Spleen (tissue), 11 donors: ENCODE measurements at regions not wholly inside any gene's neighbourhood (a gene's known extent, or its start where the extent isn't known, plus 50 kb on each side); places are given as distances from the start of the nearest gene placed in this dataset.

ENCODE experiments used
- DNase-seq: peaks from one replicate; pipeline ENCODE4 v3.0.0-alpha.2; 2020
- H3K27ac ChIP-seq, 8 donors: fragments of 200-600 bp; sonication (generic) in 7 of 8; 1 replicate in 4 of 8; 2 replicates in 4 of 8; pipeline versions ENCODE4 v1.5.0 to v1.8.0; 2016 to 2021; ENCODE audit warnings: inconsistent platforms in 4 of 8, mild to moderate bottlenecking in 4 of 8, moderate library complexity in 1 of 8
- H3K27me3 ChIP-seq, 7 donors: fragments of 200-600 bp; sonication (generic) in 6 of 7; replicated peaks in 1 of 7; 1 replicate in 4 of 7; 2 replicates in 3 of 7; pipeline versions ENCODE4 v1.5.0 to v1.8.0; 2016 to 2021; ENCODE audit warnings: inconsistent platforms in 3 of 7, mild to moderate bottlenecking in 1 of 7
- H3K36me3 ChIP-seq, 6 donors: fragments of 200-600 bp; sonication (generic) in 5 of 6; 1 replicate in 4 of 6; 2 replicates in 2 of 6; pipeline versions ENCODE4 v1.5.0 to v1.8.0; 2016 to 2021; ENCODE audit warnings: inconsistent platforms in 2 of 6
- H3K4me1 ChIP-seq, 6 donors: fragments of 200-600 bp; sonication (generic) in 5 of 6; 1 replicate in 3 of 6; 2 replicates in 3 of 6; pipeline versions ENCODE4 v1.5.0 to v1.8.0; 2016 to 2021; ENCODE audit warnings: inconsistent platforms in 3 of 6
- H3K4me3 ChIP-seq, 8 donors: fragments of 200-600 bp; sonication (generic) in 7 of 8; 1 replicate in 4 of 8; 2 replicates in 4 of 8; pipeline versions ENCODE4 v1.5.0 to v1.8.0; 2016 to 2021; ENCODE audit warnings: inconsistent platforms in 4 of 8, mild to moderate bottlenecking in 4 of 8, moderate library complexity in 2 of 8
- H3K9me3 ChIP-seq, 8 donors: fragments of 200-600 bp; sonication (generic) in 7 of 8; 1 replicate in 4 of 8; 2 replicates in 4 of 8; pipeline versions ENCODE4 v1.5.0 to v1.8.0; 2016 to 2021; ENCODE audit warnings: inconsistent platforms in 4 of 8
- CTCF ChIP-seq, 11 experiments: fragments of 200-600 bp in 7 of 11; fragments of 450-650 bp in 4 of 11; sonication (generic) in 4 of 11; IDR thresholded peaks in 8 of 11; conservative IDR thresholded peaks in 3 of 11; 1 replicate in 7 of 11; 2 replicates in 4 of 11; pipeline versions ENCODE4 v1.4.0 to v1.8.0; 2016 to 2021; ENCODE audit warnings: antibody characterized with exemption in 11 of 11, inconsistent platforms in 4 of 11, mild to moderate bottlenecking in 1 of 11
- POLR2A ChIP-seq, 3 donors: fragments of 450-650 bp; IDR thresholded peaks; one replicate each; pipeline ENCODE4 v1.5.1; 2017; ENCODE audit warnings: antibody characterized with exemption in 3 of 3, mild to moderate bottlenecking in 1 of 3
- POLR2AphosphoS5 ChIP-seq, 3 donors: sonication (generic); formaldehyde crosslinking; IDR thresholded peaks; one replicate each; pipeline ENCODE4 v1.5.1; 2017; ENCODE audit warnings: antibody characterized with exemption in 3 of 3
- WGBS, 5 donors: extraction: QIAGEN DNeasy Blood & Tissue Kit in 3 of 5; methylation state at CpG; one replicate each; pipeline versions ENCODE4 v1.1.5 to v1.1.7; 2013 to 2018; 5-methylcytosine and 5-hydroxymethylcytosine counted together
- intact Hi-C: fragments of 100-400 bp; cut with DNase I; formaldehyde crosslinking; loops from one replicate; pipeline ENCODE4 v1.15.0; 2023; ENCODE audit warnings: low total_unique reads
- donor health status: healthy with polysubstance abuse.
- donor health status: DM: no; HTN: no; CAD: no; lungs with moderate emphysema.
- donor health status: DM: no; HTN: no; CAD: no.
- donor health status: Bipolar disorder and iron deficiency.
- donor health status: healthy.
- donor health status: DM: no; HTN: no; CAD: no.
- donor health status: DM: yes; HTN: yes; CAD: no.

GRCh38 chr4:32748498-32748897, 2028.3 kb downstream of the PCDH7 start:
- Histone ChIP-seq H3K9me3 (peaks cover 0 to 4% (median 0%) of the 10 kb centered on the region in 8 donors), H3K27me3 (no peaks in the 10 kb centered on the region), H3K36me3 (no peaks in the 10 kb centered on the region), H3K4me3 (no peak overlapping the region), H3K27ac (no peak overlapping the region), H3K4me1 (no peaks in the 10 kb centered on the region)
- intact Hi-C loops: no loop called here
- DNase-seq: no peak
- WGBS, 5 donors: 79 to 89% (median 85%) methylated on average over 9 of the region's 9 CpGs
- no peak for TF ChIP-seq POLR2A (IDR thresholded peaks at IDR 0.05)
- TF ChIP-seq POLR2AphosphoS5 (IDR thresholded peaks at IDR 0.05): no peak
- TF ChIP-seq CTCF (IDR thresholded peaks at IDR 0.05 in 8 of 11, conservative IDR thresholded peaks at IDR 0.05 in 3 of 11): no peak

- Histone ChIP-seq H3K36me3 (no peaks in the 10 kb centered on the region), H3K9me3 (peaks cover 0 to 18% (median 3%) of the 10 kb centered on the region in 8 donors), H3K4me1 (no peaks in the 10 kb centered on the region), H3K27ac (no peak overlapping the region), H3K4me3 (no peak overlapping the region), H3K27me3 (no peaks in the 10 kb centered on the region)
- intact Hi-C loops: no loop called here
- 84 to 91% (median 84%) methylated on average over 4 of the region's 4 CpGs for WGBS, 5 donors
- TF ChIP-seq POLR2A (IDR thresholded peaks at IDR 0.05) (no peak), POLR2AphosphoS5 (IDR thresholded peaks at IDR 0.05) (no peak), CTCF (IDR thresholded peaks at IDR 0.05 in 8 of 11, conservative IDR thresholded peaks at IDR 0.05 in 3 of 11) (no peak)
- no peak for DNase-seq
These were observed 2032.8 kb downstream of the PCDH7 start for GRCh38 chr4:32752962-32753361.

- DNase-seq: no peak
- intact Hi-C loops: no loop called here
- TF ChIP-seq POLR2A (IDR thresholded peaks at IDR 0.05) (no peak), POLR2AphosphoS5 (IDR thresholded peaks at IDR 0.05) (no peak), CTCF (IDR thresholded peaks at IDR 0.05 in 8 of 11, conservative IDR thresholded peaks at IDR 0.05 in 3 of 11) (no peak)
- H3K4me3 ChIP-seq: no peak overlapping the region
- no peaks in the 10 kb centered on the region for H3K4me1 ChIP-seq
- no peaks in the 10 kb centered on the region for H3K36me3 ChIP-seq
- no peaks in the 10 kb centered on the region for H3K9me3 ChIP-seq
- H3K27me3 ChIP-seq: no peaks in the 10 kb centered on the region
- H3K27ac ChIP-seq: no peak overlapping the region
- WGBS, 5 donors: 89 to 98% (median 95%) methylated on average over 2 of the region's 2 CpGs
These were observed 2048.7 kb downstream of the PCDH7 start for GRCh38 chr4:32768664-32769389.

GRCh38 chr4:32771491-32771890, 2051.3 kb downstream of the PCDH7 start:
- Histone ChIP-seq H3K4me3 (no peak overlapping the region), H3K36me3 (no peaks in the 10 kb centered on the region), H3K9me3 (peaks cover 0 to 3% (median 0%) of the 10 kb centered on the region in 8 donors), H3K4me1 (no peaks in the 10 kb centered on the region), H3K27me3 (no peaks in the 10 kb centered on the region), H3K27ac (no peak overlapping the region)
- intact Hi-C loops: no loop called here
- WGBS, 5 donors: 59 to 81% (median 72%) methylated on average over 6 of the region's 6 CpGs
- TF ChIP-seq CTCF (IDR thresholded peaks at IDR 0.05 in 8 of 11, conservative IDR thresholded peaks at IDR 0.05 in 3 of 11) (no peak), POLR2AphosphoS5 (IDR thresholded peaks at IDR 0.05) (no peak), POLR2A (IDR thresholded peaks at IDR 0.05) (no peak)
- no peak for DNase-seq
